SH-SY5Y (cell line): ENCODE measurements at regions not wholly inside any gene's neighbourhood (a gene's known extent, or its start where the extent isn't known, plus 50 kb on each side); places are given as distances from the start of the nearest gene placed in this dataset.

Experiments used
- GATA2 ChIP-seq: IDR thresholded peaks from 2 replicates; pipeline ENCODE4 v1.6.1; 2011; ENCODE audit warnings: mild to moderate bottlenecking, low read depth, low read length
- GATA3 ChIP-seq: IDR thresholded peaks from 2 replicates; pipeline ENCODE4 v1.6.1; 2011; ENCODE audit warnings: low read depth, mild to moderate bottlenecking, low read length, moderate library complexity

GRCh38 chr14:85125291-85125670, 404.7 kb upstream of the FLRT2 start:
- TF ChIP-seq GATA2 (no peak), GATA3 (no peak)
